ENCODE measurements at regions not wholly inside any gene's neighbourhood (a gene's known extent, or its start where the extent isn't known, plus 50 kb on each side); places are given as distances from the start of the nearest gene placed in this dataset.

DNA sequence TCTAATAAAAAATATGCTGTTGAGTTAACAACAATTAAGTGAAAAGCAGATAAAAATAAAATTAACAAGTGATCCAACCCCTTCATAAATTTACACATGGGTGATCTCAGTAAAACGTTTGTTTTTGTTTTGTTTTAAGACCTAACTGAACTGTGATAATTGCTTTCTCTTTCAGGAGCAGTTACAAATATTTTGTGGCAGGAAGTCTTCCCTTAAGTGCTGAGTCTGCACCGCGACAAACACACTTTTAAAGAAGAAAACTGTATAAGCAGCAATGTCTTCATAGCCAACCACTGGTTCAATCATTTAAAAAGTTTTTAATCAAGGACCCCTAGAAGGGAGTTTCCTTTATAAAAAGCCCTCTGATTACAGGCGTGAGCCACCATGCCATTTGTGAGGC lies 53.7 kb upstream of the NFKB1 start:
- no peaks in the 10 kb centered on the region for H3K9me3 ChIP-seq (replicated peaks; ENCODE audit: insufficient read depth, low read length)
- TF ChIP-seq, protein P1, sequence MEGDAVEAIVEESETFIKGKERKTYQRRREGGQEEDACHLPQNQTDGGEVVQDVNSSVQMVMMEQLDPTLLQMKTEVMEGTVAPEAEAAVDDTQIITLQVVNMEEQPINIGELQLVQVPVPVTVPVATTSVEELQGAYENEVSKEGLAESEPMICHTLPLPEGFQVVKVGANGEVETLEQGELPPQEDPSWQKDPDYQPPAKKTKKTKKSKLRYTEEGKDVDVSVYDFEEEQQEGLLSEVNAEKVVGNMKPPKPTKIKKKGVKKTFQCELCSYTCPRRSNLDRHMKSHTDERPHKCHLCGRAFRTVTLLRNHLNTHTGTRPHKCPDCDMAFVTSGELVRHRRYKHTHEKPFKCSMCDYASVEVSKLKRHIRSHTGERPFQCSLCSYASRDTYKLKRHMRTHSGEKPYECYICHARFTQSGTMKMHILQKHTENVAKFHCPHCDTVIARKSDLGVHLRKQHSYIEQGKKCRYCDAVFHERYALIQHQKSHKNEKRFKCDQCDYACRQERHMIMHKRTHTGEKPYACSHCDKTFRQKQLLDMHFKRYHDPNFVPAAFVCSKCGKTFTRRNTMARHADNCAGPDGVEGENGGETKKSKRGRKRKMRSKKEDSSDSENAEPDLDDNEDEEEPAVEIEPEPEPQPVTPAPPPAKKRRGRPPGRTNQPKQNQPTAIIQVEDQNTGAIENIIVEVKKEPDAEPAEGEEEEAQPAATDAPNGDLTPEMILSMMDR (IDR thresholded peaks at IDR 0.05; ENCODE audit: low read length), result no peak
- TF ChIP-seq EZH2 (optimal IDR thresholded peaks at IDR 0.05; ENCODE audit: low read depth, low read length) (no peak), EZH2phosphoT487 (IDR thresholded peaks at IDR 0.05; ENCODE audit: low read length) (no peak)
- peak overlapping the region; percentile 39; the same call in 1 of the 2 replicates for H3K4me2 ChIP-seq (ENCODE audit: low read depth, low read length)
- H3K27ac ChIP-seq (ENCODE audit: low read length), result peak overlapping the region; percentile 23; the same call in 1 of the 2 replicates
- H4K20me1 ChIP-seq (ENCODE audit: insufficient read depth, low read length), result no peaks in the 10 kb centered on the region
- no peak overlapping the region for H3K4me3 ChIP-seq (ENCODE audit: low read length)
- peak; percentile 89 for DNase-seq
- H3K36me3 ChIP-seq (replicated peaks; ENCODE audit: insufficient read depth, low read length), result no peaks in the 10 kb centered on the region
- H3F3A ChIP-seq (ENCODE audit: insufficient read depth, low read length), result 0 out of 2 replicates have a peak, but pooled peaks cover 6% of the 10 kb centered on the region
- H3K79me2 ChIP-seq (ENCODE audit: low read length), result no peaks in the 10 kb centered on the region
- peaks cover 11% of the 10 kb centered on the region for H3K4me1 ChIP-seq (ENCODE audit: low read length)
- no peaks in the 10 kb centered on the region for H3K27me3 ChIP-seq (replicated peaks; ENCODE audit: insufficient read depth, low read length)
- no peak overlapping the region for H3K9ac ChIP-seq (ENCODE audit: low read length)
- H3K9me2 ChIP-seq (replicated peaks; ENCODE audit: insufficient read depth, low read length), result no peaks in the 10 kb centered on the region
- H2AFZ ChIP-seq (ENCODE audit: low read length), result no peak overlapping the region

DNA sequence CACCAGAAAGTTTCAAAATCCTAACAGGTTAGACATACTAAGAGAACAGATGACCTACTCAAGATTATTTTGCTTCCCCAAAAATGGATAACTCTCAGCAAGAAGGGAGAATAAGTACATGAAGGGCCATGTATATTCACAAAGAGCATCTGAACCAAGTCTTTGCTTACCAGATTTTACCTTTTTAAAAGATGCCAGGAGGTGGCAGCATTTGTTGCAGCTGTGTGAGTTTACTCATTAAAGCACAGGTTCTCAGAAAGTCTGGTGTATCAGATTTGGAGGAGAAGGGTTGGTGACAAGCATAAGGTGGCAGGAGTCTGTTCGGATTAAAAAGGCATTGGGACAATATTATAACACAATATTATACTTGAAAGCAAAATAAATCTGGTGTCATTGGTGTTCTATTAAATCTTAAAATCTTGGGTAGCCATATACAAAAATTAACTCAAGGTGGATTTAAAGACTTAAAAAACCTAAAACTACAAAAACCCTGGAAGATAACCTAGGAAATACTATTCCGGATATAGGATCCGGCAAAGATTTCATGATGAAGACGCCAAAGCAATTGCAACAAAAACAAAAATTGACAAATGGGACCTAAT lies 51.3 kb upstream of the NFKB1 start:
- no peaks in the 10 kb centered on the region for H3K36me3 ChIP-seq (replicated peaks; ENCODE audit: insufficient read depth, low read length)
- peak; percentile 83 for DNase-seq
- no peaks in the 10 kb centered on the region for H4K20me1 ChIP-seq (ENCODE audit: insufficient read depth, low read length)
- no peak overlapping the region for H3K27ac ChIP-seq (ENCODE audit: low read length)
- H2AFZ ChIP-seq (ENCODE audit: low read length), result no peak overlapping the region
- H3K79me2 ChIP-seq (ENCODE audit: low read length), result no peaks in the 10 kb centered on the region
- no peaks in the 10 kb centered on the region for H3K9me3 ChIP-seq (replicated peaks; ENCODE audit: insufficient read depth, low read length)
- H3K4me2 ChIP-seq (ENCODE audit: low read depth, low read length), result no peak overlapping the region
- no peaks in the 10 kb centered on the region for H3K27me3 ChIP-seq (replicated peaks; ENCODE audit: insufficient read depth, low read length)
- TF ChIP-seq EZH2phosphoT487 (IDR thresholded peaks at IDR 0.05; ENCODE audit: low read length) (no peak), EZH2 (optimal IDR thresholded peaks at IDR 0.05; ENCODE audit: low read depth, low read length) (no peak)
- TF ChIP-seq, protein P1 (IDR thresholded peaks at IDR 0.05; ENCODE audit: low read length), result peak; percentile 76
- H3K9me2 ChIP-seq (replicated peaks; ENCODE audit: insufficient read depth, low read length), result no peaks in the 10 kb centered on the region
- H3K4me1 ChIP-seq (ENCODE audit: low read length), result peaks cover 11% of the 10 kb centered on the region
- H3K9ac ChIP-seq (ENCODE audit: low read length), result no peak overlapping the region
- no peak overlapping the region for H3K4me3 ChIP-seq (ENCODE audit: low read length)
- 0 out of 2 replicates have a peak, but pooled peaks cover 6% of the 10 kb centered on the region for H3F3A ChIP-seq (ENCODE audit: insufficient read depth, low read length)

DNA sequence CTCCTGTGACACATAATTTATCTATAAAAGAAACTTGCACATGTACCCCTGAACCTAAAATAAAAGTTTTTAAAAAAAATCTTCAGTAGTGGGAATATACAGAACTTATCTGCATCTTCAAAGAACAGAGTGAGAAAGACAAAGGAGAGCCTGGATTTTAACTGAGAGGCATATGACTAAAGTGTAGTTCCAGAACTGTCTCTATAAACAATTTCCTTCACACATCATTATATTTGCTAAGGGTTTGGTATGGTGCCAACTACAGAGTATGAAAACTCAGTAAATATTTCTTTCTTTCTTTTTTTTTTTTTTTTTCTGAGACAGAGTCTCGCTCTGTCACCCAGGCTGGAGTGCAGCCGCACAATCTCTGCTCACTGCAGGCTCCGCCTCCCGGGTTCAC lies 49.9 kb upstream of the NFKB1 start:
- Histone ChIP-seq H3F3A (ENCODE audit: insufficient read depth, low read length) (0 out of 2 replicates have a peak, but pooled peaks cover 6% of the 10 kb centered on the region), H3K4me1 (ENCODE audit: low read length) (peaks cover 11% of the 10 kb centered on the region), H3K36me3 (replicated peaks; ENCODE audit: insufficient read depth, low read length) (no peaks in the 10 kb centered on the region), H3K9ac (ENCODE audit: low read length) (no peak overlapping the region), H3K4me3 (ENCODE audit: low read length) (no peak overlapping the region), H3K4me2 (ENCODE audit: low read depth, low read length) (no peak overlapping the region), H3K79me2 (ENCODE audit: low read length) (no peaks in the 10 kb centered on the region), H3K27ac (ENCODE audit: low read length) (no peak overlapping the region), H2AFZ (ENCODE audit: low read length) (no peak overlapping the region), H4K20me1 (ENCODE audit: insufficient read depth, low read length) (no peaks in the 10 kb centered on the region), H3K27me3 (replicated peaks; ENCODE audit: insufficient read depth, low read length) (no peaks in the 10 kb centered on the region), H3K9me2 (replicated peaks; ENCODE audit: insufficient read depth, low read length) (no peaks in the 10 kb centered on the region), H3K9me3 (replicated peaks; ENCODE audit: insufficient read depth, low read length) (no peaks in the 10 kb centered on the region)
- TF ChIP-seq EZH2phosphoT487 (IDR thresholded peaks at IDR 0.05; ENCODE audit: low read length) (no peak), EZH2 (optimal IDR thresholded peaks at IDR 0.05; ENCODE audit: low read depth, low read length) (no peak)
- TF ChIP-seq, protein P1 (IDR thresholded peaks at IDR 0.05; ENCODE audit: low read length), result no peak
- DNase-seq, result no peak

Data from MM.1S (cell line).